Gastroesophageal sphincter (tissue), 4 donors: ENCODE measurements at regions not wholly inside any gene's neighbourhood (a gene's known extent, or its start where the extent isn't known, plus 50 kb on each side); places are given as distances from the start of the nearest gene placed in this dataset.

Experiments
- ATAC-seq: fragments of 150-250 bp; one replicate; pipeline ENCODE4 v1.9.1; 2016; ENCODE audit warnings: mild to moderate bottlenecking, moderate library complexity
- H3K27ac ChIP-seq, 4 donors: fragments of 200-600 bp; sonication (generic) in 3 of 4; 1 replicate in 3 of 4; 2 replicates in 1 of 4; pipeline ENCODE4 v1.5.1; 2016 to 2019
- H3K27me3 ChIP-seq: fragments of 200-600 bp; sonication (generic); one replicate; pipeline ENCODE4 v1.5.1; 2019
- H3K36me3 ChIP-seq, 2 donors: fragments of 200-600 bp; sonication (generic); one replicate each; pipeline ENCODE4 v1.5.1; 2019; ENCODE audit warnings: control low read depth in 1 of 2
- H3K4me1 ChIP-seq, 3 donors: fragments of 200-600 bp; sonication (generic); 1 replicate in 2 of 3; 2 replicates in 1 of 3; pipeline ENCODE4 v1.5.1; 2016 to 2019; ENCODE audit warnings: control low read depth in 2 of 3
- H3K4me3 ChIP-seq, 2 donors: fragments of 200-600 bp; sonication (generic); one replicate each; pipeline ENCODE4 v1.5.1; 2019; ENCODE audit warnings: mild to moderate bottlenecking in 1 of 2, moderate library complexity in 1 of 2
- H3K9me3 ChIP-seq, 3 donors: fragments of 200-600 bp; sonication (generic); one replicate each; pipeline ENCODE4 v1.5.1; 2017 to 2019; ENCODE audit warnings: control low read depth in 2 of 3
- EP300 ChIP-seq: sonication (generic); formaldehyde crosslinking; IDR thresholded peaks from one replicate; pipeline ENCODE4 v1.6.1; 2017; ENCODE audit warnings: antibody characterized with exemption, mild to moderate bottlenecking
- POLR2A ChIP-seq, 2 donors: fragments of 450-650 bp; IDR thresholded peaks; one replicate each; pipeline ENCODE4 v1.6.1; 2017; ENCODE audit warnings: antibody characterized with exemption in 2 of 2, mild to moderate bottlenecking in 2 of 2, moderate library complexity in 1 of 2
- POLR2AphosphoS5 ChIP-seq: sonication (generic); formaldehyde crosslinking; IDR thresholded peaks from one replicate; pipeline ENCODE4 v1.6.1; 2017; ENCODE audit warnings: antibody characterized with exemption
- WGBS, 2 donors: methylation state at CpG; one replicate each; pipeline ENCODE4 v1.1.5; 2018; ENCODE audit warnings: low coverage in 1 of 2; 5-methylcytosine and 5-hydroxymethylcytosine counted together
- TF ChIP-seq, protein P1 (sequence below), 4 experiments: fragments of 200-600 bp in 2 of 4; fragments of 450-650 bp in 2 of 4; sonication (generic) in 1 of 4; IDR thresholded peaks; one replicate each; pipeline ENCODE4 v1.5.1; 2017 to 2019; ENCODE audit warnings: antibody characterized with exemption in 4 of 4, mild to moderate bottlenecking in 2 of 4, moderate library complexity in 2 of 4

DNA sequence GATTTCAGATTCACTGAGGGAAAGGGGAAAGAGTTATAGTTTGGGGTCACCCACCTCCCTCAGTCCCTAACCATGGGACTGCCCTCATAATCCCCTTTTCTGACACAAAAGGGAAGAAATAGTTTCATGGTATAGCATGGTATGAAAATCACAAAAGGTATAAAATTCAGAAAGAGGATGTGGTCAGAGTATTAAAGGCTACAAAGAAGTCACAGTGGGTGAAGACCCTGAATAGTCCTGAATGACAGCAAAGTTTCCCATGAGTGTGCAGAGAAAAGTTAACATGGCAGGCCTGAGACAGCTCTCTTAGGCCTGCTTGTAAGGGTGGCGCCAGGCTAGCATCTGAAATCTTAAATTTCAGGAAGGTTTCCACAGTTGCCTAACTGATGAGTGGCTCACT lies 290.6 kb upstream of the ZNF608 start:
- TF ChIP-seq POLR2AphosphoS5 (no peak), EP300 (no peak), POLR2A (IDR thresholded peaks at IDR 0.05) (no peak)
- TF ChIP-seq, protein P1, sequence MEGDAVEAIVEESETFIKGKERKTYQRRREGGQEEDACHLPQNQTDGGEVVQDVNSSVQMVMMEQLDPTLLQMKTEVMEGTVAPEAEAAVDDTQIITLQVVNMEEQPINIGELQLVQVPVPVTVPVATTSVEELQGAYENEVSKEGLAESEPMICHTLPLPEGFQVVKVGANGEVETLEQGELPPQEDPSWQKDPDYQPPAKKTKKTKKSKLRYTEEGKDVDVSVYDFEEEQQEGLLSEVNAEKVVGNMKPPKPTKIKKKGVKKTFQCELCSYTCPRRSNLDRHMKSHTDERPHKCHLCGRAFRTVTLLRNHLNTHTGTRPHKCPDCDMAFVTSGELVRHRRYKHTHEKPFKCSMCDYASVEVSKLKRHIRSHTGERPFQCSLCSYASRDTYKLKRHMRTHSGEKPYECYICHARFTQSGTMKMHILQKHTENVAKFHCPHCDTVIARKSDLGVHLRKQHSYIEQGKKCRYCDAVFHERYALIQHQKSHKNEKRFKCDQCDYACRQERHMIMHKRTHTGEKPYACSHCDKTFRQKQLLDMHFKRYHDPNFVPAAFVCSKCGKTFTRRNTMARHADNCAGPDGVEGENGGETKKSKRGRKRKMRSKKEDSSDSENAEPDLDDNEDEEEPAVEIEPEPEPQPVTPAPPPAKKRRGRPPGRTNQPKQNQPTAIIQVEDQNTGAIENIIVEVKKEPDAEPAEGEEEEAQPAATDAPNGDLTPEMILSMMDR (IDR thresholded peaks at IDR 0.05): no peak
- peaks cover 0 to 5% (median 2%) of the 10 kb centered on the region in 3 donors for H3K4me1 ChIP-seq
- no peaks in the 10 kb centered on the region for H3K36me3 ChIP-seq
- H3K27me3 ChIP-seq: no peaks in the 10 kb centered on the region
- 100% methylated on average over 1 of the region's 1 CpG; no CpG with 5 or more reads in 1 of the 2 donors for WGBS, 2 donors
- no peak overlapping the region for H3K4me3 ChIP-seq
- no peak overlapping the region for H3K27ac ChIP-seq
- no peaks in the 10 kb centered on the region for H3K9me3 ChIP-seq
- ATAC-seq: no peak

DNA sequence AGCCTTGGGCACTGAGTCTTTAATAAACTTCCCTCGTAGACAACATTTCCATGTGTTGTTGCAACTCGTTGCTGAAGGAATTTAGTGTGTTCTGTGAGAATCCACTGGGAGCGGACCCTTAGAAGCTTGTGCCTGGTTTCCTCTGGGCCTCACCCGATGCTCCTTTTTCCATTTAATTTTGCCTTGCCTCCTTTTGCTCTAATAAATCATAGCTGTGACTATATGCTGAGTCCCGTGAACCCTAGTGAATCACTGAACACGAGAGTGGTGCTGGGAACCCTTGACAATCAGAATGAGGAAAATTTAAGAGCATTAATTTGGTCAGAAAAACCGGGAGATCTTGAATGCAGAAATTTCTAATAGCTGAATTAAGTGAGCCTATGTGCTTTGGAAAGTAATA lies 291.1 kb upstream of the ZNF608 start:
- no peaks in the 10 kb centered on the region for H3K36me3 ChIP-seq
- no peak for ATAC-seq
- no peak for TF ChIP-seq POLR2AphosphoS5
- no peak for TF ChIP-seq POLR2A (IDR thresholded peaks at IDR 0.05)
- H3K27me3 ChIP-seq: no peaks in the 10 kb centered on the region
- H3K9me3 ChIP-seq: no peaks in the 10 kb centered on the region
- no peak overlapping the region for H3K4me3 ChIP-seq
- H3K27ac ChIP-seq: no peak overlapping the region
- H3K4me1 ChIP-seq: peaks cover 0 to 10% (median 4%) of the 10 kb centered on the region in 3 donors
- 90 to 91% methylated on average over 4 to 7 of the region's 7 CpGs for WGBS, 2 donors

DNA sequence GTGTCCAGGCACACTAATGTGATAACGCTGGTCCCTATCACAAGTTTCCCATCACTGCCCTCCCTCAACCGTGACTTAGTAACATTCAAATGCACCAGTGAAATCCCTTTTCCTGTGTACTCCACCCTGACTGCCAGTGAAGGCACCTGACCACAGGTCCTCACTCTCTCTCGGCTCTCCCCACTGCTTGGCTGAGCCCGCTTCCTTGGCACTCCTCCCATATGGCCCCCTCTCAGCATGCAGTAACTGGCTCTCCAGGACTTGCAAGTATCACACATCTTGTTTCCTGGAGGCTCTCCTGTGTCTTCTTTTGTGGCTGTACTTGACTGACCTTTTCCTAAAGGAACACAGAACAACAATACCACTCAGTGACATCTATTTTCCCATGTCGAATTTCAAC lies 292.0 kb upstream of the ZNF608 start:
- no peak for TF ChIP-seq EP300
- TF ChIP-seq, protein P1 (IDR thresholded peaks at IDR 0.05): no peak
- no peak for TF ChIP-seq POLR2AphosphoS5
- TF ChIP-seq POLR2A (IDR thresholded peaks at IDR 0.05): no peak
- Histone ChIP-seq H3K27ac (no peak overlapping the region), H3K27me3 (no peaks in the 10 kb centered on the region), H3K36me3 (no peaks in the 10 kb centered on the region), H3K4me3 (no peak overlapping the region), H3K9me3 (no peaks in the 10 kb centered on the region), H3K4me1 (peaks cover 2 to 19% (median 10%) of the 10 kb centered on the region in 3 donors)
- whole genome bisulfite sequencing, 2 donors: 88 to 100% methylated on average over 4 to 5 of the region's 5 CpGs
- ATAC-seq: no peak

DNA sequence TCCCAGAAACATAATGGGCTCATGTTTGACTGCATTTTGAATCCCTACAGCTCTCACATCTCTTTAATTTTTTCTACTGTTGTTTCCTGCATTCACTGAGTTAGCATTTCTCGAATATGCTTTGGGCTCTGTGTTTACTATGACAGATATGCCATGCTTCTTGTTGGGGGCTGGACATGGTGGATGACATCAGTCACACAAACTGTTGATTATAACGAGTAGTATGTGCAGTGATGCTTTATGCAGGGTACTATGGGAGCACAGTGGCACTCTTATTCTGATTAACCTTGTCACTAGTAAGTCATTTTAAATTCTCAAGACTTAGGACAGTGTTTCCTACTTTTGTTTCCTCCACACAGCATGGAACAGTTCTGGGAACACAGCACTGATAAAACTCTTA lies 295.4 kb upstream of the ZNF608 start:
- no peaks in the 10 kb centered on the region for H3K27me3 ChIP-seq
- H3K27ac ChIP-seq: no peak overlapping the region
- H3K4me1 ChIP-seq: peaks cover 11 to 34% (median 18%) of the 10 kb centered on the region in 3 donors
- TF ChIP-seq EP300 (no peak), POLR2A (IDR thresholded peaks at IDR 0.05) (no peak), POLR2AphosphoS5 (no peak)
- TF ChIP-seq, protein P1 (IDR thresholded peaks at IDR 0.05): no peak
- WGBS, 2 donors: 34 to 60% methylated on average over 2 of the region's 2 CpGs
- H3K36me3 ChIP-seq: no peaks in the 10 kb centered on the region
- H3K9me3 ChIP-seq: no peaks in the 10 kb centered on the region
- ATAC-seq: no peak
- no peak overlapping the region for H3K4me3 ChIP-seq

DNA sequence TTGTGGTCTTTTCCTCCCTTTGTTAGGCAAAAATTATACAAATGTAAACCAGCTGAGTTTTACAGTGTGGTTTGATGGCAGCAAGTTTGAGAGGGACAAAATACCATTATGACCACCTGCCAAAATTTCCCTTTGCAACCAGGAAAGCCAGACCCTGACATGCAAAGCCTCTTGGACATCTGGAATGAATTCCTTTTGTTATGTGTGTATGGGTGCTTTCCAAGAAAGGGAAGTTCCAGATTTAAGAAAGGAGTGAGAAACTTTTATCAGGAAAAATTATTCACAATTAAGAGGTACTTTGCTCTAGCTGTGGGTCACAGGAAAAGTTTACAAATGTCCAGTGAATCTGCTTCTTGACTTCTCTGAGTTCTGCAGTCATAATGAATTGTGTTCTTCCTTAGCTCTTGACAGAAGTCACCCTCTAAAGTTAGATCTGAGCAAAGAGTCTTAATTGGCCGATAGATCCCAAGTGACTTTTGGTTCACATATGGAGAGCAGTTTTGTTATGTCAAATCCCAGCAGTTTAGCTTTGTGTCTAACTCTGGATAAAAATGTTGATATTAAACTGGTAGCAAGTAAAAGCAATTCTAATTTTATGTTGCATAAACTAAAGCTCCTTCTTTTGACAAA lies 295.9 kb upstream of the ZNF608 start:
- TF ChIP-seq, protein P1 (IDR thresholded peaks at IDR 0.05): no peak

More for the DNA sequence above, 295.9 kb upstream of the ZNF608 start:
- Histone ChIP-seq H3K4me3 (no peak overlapping the region), H3K27ac (no peak overlapping the region), H3K4me1 (peaks cover 11 to 34% (median 18%) of the 10 kb centered on the region in 3 donors), H3K9me3 (no peaks in the 10 kb centered on the region), H3K36me3 (no peaks in the 10 kb centered on the region), H3K27me3 (no peaks in the 10 kb centered on the region)
- 20 to 50% methylated on average over 1 of the region's 1 CpG for WGBS, 2 donors
- no peak for ATAC-seq
